GM18870 (cell line): ENCODE measurements at regions not wholly inside any gene's neighbourhood (a gene's known extent, or its start where the extent isn't known, plus 50 kb on each side); places are given as distances from the start of the nearest gene placed in this dataset.

Experiments used
- ATAC-seq: cut with Tn5 transposase; IDR thresholded peaks from one replicate; pipeline ENCODE4 v1.9.1; 2021; ENCODE audit warnings: moderate library complexity; ENCODE audit not compliant: unreplicated experiment

GRCh38 chr3:87175732-87176131 is 51.4 kb upstream of the CHMP2B start:
- no peak for ATAC-seq

- no peak for ATAC-seq
These were observed 53.3 kb upstream of the CHMP2B start for GRCh38 chr3:87173776-87174175.

- no peak for ATAC-seq
These were observed 54.0 kb upstream of the CHMP2B start for GRCh38 chr3:87173071-87173470.

- peak; percentile 72 for ATAC-seq
These were observed 59.3 kb upstream of the CHMP2B start for GRCh38 chr3:87167628-87168456.

GRCh38 chr3:87164245-87164644 is 62.9 kb upstream of the CHMP2B start:
- no peak for ATAC-seq

- ATAC-seq: no peak
These were observed 65.3 kb upstream of the CHMP2B start for GRCh38 chr3:87161851-87162250.

- ATAC-seq: no peak
These were observed 65.7 kb upstream of the CHMP2B start for GRCh38 chr3:87161417-87161816.

- no peak for ATAC-seq
These were observed 66.1 kb upstream of the CHMP2B start for GRCh38 chr3:87161013-87161412.

GRCh38 chr3:87158823-87159222 is 68.3 kb upstream of the CHMP2B start:
- no peak for ATAC-seq

- no peak for ATAC-seq
These were observed 79.1 kb upstream of the CHMP2B start for GRCh38 chr3:87148020-87148419.

GRCh38 chr3:87147562-87147961 is 79.5 kb upstream of the CHMP2B start:
- ATAC-seq: no peak

GRCh38 chr3:87145553-87145952 is 81.6 kb upstream of the CHMP2B start:
- peak; percentile 86 for ATAC-seq

GRCh38 chr3:87136066-87136596 is 91.0 kb upstream of the CHMP2B start:
- ATAC-seq: no peak

GRCh38 chr3:87135412-87135811 is 91.7 kb upstream of the CHMP2B start:
- no peak for ATAC-seq

GRCh38 chr3:87132801-87133200 is 94.3 kb upstream of the CHMP2B start:
- ATAC-seq: no peak

- no peak for ATAC-seq
These were observed 99.1 kb upstream of the CHMP2B start for GRCh38 chr3:87128006-87128405.

- no peak for ATAC-seq
These were observed 99.8 kb upstream of the CHMP2B start for GRCh38 chr3:87127281-87127680.

- no peak for ATAC-seq
These were observed 100.8 kb upstream of the CHMP2B start for GRCh38 chr3:87126321-87126720.

GRCh38 chr3:87125116-87125515 is 102.0 kb upstream of the CHMP2B start:
- ATAC-seq: no peak

- no peak for ATAC-seq
These were observed 104.3 kb upstream of the CHMP2B start for GRCh38 chr3:87122766-87123165.

- no peak for ATAC-seq
These were observed 105.3 kb upstream of the CHMP2B start for GRCh38 chr3:87121856-87122255.

GRCh38 chr3:87120881-87121280 is 106.2 kb upstream of the CHMP2B start:
- ATAC-seq: no peak

- no peak for ATAC-seq
These were observed 106.9 kb upstream of the CHMP2B start for GRCh38 chr3:87120236-87120635.
